HG03064 (cell line): ENCODE measurements at regions not wholly inside any gene's neighbourhood (a gene's known extent, or its start where the extent isn't known, plus 50 kb on each side); places are given as distances from the start of the nearest gene placed in this dataset.

Experiments used
- ATAC-seq: cut with Tn5 transposase; IDR thresholded peaks from one replicate; pipeline ENCODE4 v1.9.1; 2021; ENCODE audit warnings: low read depth; ENCODE audit not compliant: unreplicated experiment

DNA sequence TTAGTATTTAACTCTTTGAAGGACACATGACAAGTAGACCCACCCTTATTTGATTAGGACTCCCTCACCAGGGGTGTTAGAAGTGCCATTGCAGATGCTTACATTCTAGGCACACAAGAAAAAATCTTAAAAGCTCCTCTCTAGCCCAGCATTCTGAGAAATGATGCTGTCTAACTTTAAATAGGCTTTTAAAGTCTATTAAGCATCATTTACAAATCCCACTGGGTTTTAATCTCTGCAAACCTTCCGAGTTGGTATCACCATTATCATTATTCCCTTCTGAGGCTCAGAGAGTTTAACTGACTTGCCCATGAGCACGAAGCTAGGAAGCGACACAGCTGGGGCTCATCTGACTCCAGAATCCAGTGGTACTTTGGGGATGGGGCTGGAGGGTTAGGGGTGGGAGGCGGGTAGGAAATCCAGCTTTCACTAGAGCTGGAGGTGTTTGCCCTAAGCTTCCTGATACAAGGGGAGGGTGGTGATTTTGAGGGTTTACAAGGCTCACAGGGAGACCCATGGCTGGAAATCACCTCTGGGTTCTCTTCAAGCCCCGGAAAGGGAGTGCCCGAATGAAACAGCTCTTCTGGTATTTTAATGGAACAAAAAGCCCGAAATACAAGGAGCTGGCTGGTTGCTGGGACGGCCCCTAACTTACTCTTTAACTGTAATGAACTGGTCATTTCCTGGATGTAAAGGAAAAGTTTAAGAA is 109.2 kb upstream of the FUT8 start:
- no peak for ATAC-seq

DNA sequence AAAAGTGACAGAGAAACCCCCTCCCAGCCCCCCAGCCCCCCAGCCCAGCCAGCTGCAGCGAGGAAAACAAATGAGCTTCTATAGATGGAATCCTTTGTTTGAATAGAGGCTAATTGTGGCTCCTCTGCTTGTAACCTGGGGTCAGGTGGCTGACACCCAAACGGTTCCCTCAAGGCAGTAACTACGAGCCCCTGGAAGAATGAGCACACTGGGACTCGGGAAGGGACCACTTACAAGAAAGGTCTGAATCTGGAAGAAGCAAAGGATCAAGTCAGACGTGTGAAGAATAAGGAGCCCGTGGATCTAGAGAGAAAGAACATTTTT is 108.7 kb upstream of the FUT8 start:
- ATAC-seq = no peak

DNA sequence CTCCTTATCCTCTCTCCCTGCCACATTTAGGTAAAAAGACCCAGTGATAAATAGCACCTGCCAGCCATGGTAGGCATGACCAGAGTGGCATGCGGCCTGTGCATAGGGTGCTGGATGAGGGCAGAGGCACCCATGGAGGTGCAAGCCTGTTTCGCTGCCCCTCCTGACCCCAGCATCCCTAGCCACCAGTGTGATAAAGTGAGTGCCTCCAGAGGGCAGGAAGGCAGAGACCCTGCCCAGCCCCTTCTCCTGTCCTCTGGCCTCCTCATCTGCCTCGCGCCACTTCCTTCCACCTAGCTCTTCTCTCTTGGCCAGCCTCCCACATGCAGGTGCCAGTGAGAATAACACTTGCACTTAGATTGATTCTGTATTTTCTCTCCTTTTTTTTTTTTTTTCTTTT is 108.3 kb upstream of the FUT8 start:
- ATAC-seq = no peak

DNA sequence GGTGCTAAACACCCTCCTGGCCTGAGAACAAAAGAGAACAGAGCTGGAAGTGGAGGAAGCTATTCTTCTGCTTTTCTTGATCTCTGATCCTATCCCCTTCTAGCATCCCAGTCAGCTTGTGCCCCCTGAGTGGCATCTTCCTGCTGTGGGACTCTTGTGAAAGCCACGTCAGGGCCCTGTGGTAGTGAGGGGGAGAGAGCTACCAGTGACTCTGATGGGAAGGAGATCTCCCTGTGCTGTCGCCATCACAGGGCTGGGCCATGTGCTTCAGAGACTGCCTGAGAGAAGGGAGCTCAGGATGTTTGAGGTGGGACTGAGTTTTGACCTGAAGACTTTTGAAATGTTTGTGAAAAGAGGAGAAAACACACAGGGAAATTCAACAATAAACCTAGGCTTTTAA is 107.6 kb upstream of the FUT8 start:
- no peak for ATAC-seq

DNA sequence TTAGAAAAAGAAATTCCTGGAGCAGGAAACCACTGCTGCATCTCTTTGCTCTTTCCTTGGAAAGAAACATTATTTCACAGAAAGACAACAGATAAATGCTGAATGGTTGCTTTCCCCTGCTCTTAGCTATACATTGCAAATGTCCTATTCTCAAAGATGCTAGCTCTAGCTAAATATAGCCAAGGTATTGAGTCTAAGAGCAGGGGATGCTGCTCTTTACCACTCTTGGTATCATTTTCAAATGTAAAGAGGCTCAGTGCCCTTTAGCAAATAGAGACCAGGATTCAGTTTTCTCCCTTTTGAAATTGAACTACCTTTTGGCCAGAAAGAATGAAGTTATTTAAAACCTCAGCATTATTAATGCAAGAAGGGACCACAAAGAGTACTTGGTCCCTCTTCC is 104.0 kb upstream of the FUT8 start:
- ATAC-seq = no peak

DNA sequence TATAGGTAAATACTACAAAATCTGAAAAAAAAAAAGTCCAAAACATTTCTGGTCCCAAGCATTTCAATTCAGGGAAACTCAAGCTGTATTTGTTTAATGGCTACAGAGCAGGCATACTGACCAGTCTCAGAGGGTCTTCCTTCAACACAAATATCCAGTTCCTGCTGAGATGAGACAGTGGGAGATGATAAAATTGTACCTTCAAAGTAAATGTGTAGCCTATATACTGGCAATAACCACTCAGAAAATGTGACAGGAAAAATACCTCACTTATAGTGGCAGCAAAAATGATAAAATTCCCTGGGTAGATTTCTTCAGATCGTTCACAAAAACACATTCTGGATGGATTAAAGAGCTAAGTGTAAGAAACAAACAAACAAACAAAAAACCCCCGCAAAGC is 102.0 kb upstream of the FUT8 start:
- no peak for ATAC-seq

DNA sequence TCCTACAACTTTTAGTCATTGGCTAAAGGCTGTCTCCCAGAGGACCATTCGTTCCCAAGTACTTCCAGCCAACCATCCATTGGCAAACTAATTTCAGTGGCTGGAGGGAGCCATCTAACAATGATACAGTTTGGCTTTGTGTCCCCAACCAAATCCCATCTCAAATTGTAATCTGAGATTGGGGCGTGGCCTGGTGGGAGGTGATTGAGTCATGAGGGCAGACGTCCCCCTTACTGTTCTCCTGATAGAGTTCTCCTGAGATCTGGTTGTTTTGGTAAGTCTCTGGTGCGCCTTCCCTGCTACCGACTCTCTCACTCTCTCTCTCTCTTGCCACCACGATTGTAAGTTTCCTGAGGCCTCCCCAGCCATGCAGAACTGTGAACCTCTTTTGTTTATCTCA is 99.7 kb upstream of the FUT8 start:
- no peak for ATAC-seq

DNA sequence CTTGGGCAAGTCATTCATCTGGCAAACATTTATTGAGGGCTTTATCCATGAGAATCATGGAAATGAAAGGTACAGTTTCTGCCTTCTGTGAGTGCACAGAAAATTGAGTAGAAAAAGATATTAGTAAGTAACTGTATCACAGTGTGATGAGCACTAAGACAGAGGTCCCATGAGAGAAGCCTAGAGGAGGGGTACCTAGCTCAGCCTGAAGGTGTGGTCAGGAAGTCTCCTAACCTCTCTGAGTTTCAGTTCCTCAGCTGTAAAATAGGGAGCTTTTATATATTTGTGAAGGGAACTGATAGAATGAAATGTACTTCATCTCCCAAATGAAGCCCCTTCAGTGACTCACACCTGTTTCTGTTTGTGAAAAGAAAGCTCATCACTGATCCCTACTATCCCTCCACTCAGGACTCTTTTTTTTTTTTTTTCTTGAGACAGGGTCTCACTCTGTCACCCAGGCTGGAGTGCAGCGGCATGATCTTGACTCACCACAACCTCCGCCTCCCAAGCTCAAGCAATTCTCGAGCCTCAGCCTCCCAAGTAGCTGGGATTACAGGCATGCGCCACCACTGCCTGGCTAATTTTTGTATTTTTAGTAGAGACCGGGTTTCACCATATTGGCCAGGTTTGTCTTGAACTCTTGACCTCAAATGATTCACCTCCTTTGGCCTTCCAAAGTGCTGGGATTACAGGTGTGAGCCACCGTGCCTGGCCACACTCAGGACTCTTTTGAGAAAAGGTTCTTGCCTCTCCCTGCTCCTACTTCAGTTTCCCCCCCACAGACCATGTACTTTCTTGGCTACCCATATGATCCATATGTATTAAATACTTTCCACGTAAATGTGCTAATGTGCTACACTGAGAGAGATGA is 93.7 kb upstream of the FUT8 start:
- peak; percentile 57 for ATAC-seq

DNA sequence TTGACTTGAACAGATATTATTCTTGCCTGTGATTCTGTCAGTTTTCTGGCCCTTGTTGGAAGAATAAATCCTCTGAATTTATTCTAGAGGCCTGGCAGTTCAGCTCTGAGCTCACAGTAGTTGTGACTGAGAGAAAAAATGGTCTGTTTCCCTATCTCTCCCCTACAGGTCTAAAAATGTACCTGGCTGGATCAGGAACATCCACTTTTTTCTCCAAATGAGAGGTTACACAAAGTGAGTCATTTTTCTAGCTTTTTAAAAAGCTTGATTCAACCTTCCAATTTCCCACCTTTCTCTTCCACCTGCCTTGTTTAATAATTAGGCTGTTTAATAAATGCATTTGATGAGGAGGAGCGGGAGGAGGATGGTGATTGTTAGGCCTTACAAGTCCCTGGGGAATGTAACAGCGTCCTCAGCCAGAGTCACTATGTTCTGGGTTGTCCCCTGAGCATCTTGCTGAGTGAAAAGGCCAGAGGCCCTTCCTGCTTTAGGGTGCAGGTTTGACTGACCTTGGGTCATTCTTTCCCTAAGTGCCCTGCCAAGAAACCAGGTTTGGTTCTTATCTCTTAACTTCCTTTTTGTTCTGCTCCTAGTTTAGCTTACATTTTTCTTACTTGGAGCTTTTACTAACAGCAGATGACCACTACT is 91.7 kb upstream of the FUT8 start:
- no peak for ATAC-seq

DNA sequence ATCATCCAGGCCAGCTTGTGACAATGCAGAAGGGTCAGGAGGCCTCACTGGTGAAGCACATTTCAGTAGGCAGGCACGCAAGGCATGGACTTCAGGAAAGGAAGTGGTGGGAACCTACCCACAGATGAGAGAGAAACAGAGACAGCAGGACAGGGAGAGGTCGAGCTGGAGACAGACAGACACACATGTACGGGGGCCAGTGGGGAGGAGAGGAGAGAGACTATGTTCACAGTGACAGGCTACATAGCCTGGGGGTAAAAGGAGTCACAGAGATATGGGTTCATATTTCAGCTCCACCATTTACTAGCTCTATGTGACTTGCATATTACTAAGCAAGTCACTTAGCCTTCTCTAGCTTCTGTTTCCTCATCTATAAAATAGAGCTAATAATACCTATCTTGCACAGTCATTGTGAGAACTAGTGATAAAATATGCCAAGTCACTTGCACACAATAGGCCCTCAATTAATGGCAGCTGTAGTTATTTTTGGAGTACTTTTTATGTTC is 91.1 kb upstream of the FUT8 start:
- no peak for ATAC-seq

DNA sequence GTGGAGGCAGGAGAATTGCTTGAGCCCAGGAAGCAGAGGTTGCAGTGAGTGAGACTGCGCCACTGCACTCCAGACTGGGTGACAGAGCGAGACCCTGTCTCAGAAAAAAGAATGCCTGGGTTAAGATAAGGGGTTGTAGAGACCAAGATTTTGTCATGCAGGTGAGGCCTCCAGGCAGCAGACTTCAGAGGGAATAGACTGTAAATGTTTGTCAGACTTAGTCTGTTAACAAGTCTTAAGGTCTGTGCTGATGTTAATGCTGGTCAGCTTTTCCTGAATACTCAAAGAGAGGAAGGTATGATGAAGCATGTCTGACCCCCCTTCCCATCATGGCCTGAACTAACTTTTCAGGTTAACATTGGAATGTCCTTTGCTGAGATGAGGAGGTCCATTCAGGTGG is 83.0 kb upstream of the FUT8 start:
- ATAC-seq = no peak

DNA sequence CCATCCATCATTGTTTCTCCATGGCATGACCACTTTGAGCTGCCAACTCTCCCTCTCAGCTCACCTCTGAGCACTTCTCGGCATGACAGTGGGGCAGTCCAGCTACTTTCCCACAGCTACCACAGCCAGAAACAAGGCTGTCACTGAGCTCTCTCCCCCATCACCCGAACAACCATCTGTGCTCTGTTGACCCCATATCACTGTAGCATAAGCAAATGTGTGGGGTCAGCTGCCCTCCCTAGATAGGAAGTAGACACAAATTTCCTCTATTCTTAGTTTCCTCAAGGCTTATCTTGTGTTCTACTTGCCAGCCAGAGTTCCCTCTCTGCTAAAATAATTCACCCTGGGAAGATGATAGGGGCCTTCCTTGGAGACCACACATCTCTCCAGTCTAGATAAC is 82.6 kb upstream of the FUT8 start:
- ATAC-seq = no peak

DNA sequence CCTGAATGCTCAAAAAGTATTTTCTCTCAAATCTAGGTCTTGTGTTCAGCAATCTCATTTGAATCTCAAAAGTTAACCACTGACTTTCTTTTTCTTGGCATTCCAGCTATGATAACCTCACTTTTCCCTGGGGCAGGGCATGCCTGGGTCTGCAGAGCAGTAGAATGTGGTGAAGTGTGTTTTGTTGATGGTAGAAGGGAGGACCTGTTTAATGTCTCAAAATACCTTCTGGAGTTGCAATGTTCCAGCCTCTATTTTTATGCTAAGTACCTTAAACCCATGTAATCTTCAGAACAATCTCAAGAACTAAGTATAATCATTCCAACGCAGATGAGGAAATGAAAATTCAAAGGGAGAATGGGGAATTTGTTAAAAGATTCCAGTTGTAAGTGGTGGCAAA is 82.1 kb upstream of the FUT8 start:
- no peak for ATAC-seq

DNA sequence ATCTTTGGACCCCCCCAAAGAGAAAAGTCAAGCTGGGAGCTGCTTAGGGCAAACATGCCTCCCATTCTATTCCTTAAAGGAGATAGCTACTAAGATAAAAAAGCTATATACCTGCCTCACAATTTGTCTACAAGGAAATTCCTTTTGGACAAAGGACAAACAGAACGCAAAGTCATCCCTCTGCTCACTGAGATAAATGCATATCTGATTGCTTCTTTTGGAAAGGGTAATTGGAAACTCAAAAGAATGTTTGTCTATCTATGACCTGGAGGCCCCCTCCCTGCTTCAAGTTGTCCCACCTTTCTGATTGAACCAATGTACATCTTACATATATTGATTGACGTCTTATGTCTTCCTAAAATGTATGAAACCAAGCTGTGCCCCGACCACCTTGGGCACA is 80.9 kb upstream of the FUT8 start:
- ATAC-seq = no peak

DNA sequence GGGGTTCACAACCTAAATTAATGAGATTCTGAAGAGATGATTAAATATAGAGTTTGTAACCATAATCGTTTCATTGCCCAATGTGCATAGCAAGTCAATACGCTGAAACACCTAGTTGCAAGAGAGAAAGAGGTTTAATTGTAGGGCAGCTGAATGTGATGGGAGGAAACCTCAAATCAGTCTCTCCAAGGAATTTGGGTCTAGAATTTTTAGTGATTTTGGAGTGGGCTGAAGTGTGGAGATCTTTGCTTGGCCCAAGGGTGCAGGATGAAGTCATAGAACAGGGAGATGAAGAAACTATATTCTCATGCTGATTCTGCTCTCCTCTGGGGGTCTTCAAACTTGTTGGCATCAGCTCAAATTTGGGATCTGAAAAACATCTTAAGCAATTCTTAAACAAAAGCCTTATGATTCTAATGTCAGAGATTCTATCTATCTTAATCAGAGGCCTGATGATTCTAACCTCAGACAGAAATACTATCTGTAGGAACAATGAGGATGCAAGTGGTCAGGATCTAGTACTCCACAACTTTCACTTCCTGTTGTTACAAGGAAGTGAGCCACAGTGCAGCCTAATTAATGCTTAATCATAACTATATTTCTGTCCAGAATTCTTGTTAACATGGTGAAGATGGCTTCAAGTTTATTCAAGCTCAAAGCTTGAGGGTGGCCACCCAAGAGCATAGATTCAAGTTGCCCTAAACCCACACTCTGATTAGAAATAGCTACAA is 80.2 kb upstream of the FUT8 start:
- ATAC-seq = no peak

DNA sequence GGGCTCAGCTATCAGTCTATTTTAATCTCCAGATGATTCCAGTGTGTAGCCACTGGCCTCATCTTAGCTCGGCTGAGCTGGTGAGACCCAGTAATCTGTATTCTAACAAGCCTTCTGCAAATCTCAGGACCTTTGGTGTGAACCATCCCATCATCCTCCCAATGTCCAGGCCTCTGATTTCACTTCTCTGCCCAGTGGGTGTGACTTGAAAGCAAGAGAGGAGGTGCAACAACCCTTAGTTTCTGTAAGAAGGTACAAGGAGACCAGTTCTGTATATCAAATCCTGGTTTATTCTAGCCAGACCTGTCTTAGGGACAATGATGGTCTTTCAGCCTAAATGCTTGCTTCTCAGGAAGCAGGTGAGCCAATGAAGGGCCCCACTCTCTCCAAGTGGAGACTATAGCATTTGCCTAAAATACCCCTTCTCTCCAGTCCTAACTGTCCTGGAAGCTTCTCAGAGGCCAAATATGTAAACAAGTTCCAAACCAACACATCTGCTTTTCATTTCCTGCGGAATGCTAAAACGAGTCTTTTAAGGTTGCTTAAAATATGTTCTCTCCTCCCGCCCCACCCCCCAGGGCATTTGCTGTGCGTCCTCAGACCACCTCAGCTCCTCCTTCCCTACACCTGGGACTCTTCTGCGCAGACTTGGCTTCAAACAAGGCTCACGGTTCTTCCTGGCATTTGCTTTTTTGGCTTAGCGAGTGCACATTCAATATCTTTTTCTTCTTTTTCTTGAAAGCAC is 78.4 kb upstream of the FUT8 start:
- ATAC-seq = no peak

DNA sequence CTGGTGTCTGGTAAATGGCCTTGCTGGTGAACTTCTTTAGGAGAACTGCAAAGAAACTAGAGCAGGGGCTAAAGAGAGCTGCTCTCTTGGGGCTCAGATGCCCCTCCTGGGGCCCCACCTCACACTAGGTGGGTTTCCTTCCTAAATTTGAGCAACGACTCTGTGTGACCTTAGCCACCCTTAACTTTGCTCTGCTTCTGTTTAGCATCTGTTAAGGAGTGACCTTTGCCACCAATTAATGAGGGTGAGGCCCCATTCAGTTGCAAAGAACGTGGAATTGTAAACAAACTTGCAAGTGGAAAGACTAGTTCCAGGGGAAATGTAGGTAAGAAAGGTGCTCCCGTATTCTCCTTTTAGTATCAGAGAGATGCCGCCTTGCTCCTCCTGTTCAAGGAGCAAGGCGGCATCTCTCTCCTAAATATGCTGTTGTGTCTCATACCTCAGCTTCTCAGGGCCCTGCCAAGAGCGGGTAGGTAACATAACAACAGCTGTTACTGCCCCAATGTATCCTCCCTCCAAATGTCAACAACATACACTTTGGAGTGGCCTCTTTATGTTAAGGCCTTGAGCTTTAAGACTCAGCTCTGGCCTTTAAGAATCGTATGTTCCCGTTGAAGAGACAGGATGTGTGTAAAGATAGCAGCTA is 77.6 kb upstream of the FUT8 start:
- no peak for ATAC-seq

DNA sequence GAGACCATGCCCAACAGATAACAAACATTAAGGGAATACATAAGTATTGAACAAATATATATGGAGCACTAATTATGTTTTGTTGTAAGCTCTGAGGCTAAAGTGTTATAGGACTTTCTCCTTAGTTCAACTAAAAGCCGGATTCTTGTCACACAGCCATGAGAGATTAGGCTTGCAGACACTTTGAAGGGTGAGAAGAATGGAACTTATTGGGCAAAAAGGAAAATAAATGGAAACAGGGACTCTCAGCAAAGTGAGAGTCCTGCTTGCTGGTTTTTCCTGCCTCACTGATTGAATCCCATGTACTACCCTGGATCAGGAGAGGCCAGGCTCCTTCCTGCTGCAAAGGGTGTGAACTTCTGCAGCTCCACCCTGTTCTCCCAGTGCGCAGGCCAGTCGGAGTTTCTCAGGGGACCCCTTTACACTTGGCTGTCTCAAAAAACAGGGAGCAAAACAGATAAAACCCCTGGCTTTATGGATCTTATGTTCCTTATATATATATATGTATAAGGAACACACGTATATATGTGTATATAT is 77.1 kb upstream of the FUT8 start:
- ATAC-seq = no peak

DNA sequence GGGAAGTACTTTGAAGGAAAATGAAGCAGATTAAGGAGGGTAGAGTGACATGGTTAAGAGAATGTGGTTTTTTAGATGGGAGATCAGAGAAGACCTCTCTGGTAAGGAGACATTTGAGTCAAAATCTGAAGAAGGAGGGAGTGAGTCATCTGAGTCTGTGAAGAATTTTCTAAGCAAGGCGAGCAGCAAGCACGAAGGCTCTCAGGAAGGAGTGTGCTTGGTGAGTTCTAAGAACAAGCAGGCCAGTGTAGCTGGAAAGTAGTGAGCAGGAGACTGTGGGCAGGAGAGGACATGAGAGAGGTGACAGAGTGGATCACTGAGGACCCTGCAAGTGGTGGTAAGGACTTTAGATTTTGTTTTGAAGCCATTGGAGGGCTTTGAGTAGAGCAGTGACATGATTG is 76.3 kb upstream of the FUT8 start:
- peak; percentile 62 for ATAC-seq

DNA sequence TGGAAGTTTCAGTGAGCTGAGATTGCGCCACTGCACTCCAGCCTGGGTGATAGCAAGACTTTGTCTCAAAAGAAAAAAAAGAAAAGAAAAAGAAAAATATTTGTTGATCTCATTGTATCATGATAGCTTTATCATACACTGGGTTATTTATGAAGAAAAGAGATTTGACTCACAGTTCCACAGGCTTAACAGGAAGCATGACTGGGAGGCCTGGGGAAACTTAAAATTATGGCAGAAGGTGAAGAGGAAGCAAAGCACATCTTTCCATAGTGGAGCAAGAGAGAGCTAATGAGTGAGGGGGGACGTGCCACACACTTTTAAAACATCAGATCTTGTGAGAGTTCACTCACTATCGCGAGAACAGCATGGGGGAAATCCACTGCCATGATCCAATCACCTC is 72.7 kb upstream of the FUT8 start:
- ATAC-seq = no peak
